ENCODE measurements at regions not wholly inside any gene's neighbourhood (a gene's known extent, or its start where the extent isn't known, plus 50 kb on each side); places are given as distances from the start of the nearest gene placed in this dataset.

DNA sequence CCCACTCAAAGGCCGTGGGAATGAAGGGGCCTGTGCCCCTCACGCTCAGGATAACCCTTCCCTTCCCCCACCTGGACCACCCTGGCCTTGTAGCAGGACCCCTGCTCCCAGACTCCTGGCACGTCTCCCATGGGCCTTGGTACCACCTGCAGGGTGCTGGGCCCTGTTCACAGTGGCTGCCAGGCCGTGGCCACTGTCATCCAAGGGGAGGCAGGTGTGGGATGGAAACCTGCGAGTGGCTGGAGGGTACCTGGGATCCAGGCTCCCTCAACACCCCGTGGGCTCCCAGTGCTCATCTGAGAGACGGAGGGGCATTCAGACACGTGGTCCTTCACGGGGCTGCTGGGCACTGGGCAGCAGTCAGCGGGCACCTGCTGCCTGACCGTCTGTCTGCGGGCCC lies 75.6 kb upstream of the CIBAR2 start:
- no peak for DNase-seq (ENCODE audit: low spot score)

DNA sequence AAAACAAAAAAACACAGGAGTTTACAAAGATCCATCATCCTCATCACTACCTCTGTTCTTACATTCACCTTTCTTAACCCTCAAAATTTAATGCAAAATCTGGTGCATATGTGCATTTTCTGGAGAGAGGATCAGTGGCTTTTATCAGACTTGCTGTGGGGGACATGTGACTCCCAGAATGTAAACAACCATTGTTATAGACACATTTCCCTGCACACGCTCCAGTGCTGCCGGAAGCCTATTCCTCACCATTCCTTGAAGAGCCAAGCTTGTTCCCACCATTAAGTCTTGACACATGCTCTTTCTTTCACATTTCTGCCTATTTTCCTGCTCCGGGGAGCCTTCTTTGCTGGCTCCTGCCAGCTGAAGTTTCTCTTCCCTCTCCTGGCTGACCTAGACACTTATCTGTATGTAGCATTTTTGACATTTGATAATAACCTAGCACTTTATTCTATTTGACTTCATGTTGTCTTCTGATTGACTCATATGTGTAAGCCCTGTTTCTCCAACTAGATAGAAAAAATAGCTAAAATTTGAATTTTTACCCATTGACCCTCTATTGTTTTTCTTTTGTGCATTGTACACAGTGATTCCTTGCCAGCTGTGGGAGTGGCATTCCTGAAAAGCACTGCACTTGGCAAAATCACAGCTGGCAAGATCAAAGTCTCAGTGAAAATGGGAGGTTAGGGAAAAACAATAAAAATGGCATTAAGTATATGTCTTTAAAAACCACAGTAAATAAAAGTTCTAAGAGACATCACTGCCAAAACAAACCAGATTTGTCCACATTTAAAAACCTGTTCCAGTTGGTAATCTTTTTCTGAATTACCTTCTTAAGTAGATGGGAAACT lies 76.8 kb upstream of the CIBAR2 start:
- no peak for DNase-seq (ENCODE audit: low spot score)

DNA sequence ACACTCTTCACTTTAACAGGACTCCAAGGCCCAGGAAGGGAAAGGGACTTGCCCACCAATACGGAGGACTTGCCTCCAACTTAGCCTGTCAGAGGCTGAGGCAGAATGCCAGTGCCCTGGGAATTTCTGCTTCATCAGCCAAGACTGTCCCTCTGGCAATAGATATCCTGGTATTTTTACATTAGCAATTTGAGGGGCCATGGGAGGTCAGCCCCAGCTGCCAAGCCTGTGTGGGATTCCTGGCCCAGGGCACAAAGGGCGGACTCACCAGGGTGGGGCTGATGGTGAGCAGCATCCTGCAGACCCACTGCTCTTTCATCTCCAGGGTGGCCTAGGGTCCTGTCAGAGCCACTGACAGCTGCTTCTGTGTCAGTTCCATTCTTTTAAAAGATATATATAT lies 78.3 kb upstream of the CIBAR2 start:
- no peak for DNase-seq (ENCODE audit: low spot score)

DNA sequence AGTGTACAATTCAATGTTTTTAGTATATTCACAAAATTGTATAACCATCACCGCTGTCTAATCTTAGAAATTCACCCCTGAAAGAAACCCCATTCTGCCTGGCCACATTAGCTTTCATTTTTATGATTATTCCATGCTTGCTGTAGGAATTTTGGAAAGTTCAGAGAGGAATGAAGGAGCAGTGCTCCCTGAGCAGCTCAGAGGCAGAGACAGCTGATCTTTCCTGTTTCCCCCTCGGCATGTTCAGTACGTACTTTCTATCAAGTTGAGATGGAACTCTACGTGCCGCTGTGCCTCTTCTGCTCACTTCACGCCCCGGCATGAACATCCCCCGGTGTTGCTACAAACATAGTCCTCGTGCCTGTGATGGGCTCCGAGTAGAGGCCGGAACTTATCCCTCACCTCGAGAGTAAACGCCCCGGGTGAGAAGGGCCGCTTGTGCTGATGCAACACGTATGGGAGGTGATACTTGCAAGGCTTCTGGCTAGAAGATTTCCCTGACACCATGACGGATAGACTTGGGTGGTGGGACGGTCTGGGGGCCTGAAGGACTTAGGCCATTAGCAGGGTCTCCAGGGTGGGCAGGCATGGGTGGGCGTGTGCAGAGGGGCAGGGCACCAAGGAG lies 79.2 kb upstream of the CIBAR2 start:
- DNase-seq (ENCODE audit: low spot score) = no peak

DNA sequence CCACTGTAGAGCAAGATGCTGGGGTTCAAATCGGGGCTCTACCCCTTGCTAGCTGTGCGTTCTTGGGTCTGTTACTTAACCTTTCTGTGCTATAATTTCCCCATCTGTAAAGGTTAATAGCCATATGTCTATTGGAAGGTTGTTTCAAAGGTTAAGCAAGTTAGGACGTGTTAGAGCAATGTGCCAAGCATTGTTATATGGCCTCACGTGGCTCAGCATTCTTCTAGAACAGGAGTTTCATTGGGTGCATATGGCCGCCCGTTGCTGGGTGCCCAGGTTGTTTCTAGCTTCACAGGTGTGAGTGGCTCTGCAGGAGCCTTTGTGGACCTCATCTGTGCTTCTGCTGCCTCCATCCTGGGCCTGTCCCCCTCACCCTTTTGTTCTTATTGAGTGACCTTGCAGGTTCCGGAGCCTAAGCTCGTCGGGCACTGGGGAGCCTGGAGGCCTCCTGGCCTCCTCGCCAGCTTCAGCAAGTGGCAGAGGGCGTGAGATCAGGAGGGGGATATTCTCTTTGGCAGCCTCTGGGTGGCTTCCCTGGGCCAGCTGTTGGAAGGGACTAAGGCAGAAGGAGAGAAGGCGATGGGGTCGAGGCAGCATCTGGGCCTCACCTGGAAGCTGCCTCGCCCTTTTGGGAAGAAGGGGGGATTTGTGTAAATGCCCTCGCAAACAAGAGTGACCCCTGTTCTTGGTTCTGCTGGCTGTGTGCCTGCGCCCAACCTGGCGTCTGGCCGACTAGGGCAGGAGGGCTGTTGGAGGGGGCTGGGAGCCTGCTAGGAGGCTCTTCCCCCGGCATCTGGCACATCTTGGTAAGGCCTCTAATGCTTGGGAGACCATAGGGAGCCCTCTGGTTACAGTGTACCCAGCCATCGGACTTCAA lies 80.2 kb upstream of the CIBAR2 start:
- DNase-seq (ENCODE audit: low spot score) = no peak

DNA sequence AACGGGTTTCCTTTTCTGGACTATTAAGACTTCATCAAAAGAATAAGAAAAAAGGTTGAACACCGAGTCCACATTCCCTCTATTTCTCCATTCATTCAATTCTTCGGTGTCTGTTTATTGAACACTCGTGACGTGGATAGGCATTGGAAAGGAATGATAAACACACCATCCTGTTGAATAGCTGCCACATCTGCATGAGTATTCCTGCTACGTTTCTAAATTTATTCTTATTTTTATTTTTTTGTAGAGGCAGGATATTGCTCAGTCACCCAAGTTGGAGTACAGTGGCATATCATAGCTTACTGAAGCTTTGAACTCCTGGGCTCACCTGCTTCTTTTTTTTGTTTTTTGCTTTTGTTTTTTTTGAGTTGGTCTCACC lies 80.8 kb upstream of the CIBAR2 start:
- no peak for DNase-seq (ENCODE audit: low spot score)

DNA sequence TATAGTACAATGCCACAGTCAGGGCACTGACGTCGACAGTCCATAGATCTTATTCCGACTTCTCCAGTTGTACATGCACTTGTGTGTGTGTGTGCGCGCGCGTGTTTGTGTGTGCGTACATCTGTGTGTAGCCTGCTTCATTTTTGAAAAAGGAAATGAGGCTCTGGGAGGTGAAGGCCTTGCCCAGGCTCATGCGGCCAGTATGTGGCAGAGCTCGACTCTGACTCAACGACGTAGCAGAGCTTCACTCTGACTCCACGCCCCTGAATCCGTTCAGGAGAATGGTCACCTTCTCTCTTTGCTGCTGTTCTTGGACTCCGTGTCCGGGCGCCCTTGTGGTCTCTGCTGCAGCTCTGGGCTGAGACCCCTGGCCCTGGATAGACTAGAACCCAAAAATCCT lies 81.6 kb upstream of the CIBAR2 start:
- no peak for DNase-seq (ENCODE audit: low spot score)

DNA sequence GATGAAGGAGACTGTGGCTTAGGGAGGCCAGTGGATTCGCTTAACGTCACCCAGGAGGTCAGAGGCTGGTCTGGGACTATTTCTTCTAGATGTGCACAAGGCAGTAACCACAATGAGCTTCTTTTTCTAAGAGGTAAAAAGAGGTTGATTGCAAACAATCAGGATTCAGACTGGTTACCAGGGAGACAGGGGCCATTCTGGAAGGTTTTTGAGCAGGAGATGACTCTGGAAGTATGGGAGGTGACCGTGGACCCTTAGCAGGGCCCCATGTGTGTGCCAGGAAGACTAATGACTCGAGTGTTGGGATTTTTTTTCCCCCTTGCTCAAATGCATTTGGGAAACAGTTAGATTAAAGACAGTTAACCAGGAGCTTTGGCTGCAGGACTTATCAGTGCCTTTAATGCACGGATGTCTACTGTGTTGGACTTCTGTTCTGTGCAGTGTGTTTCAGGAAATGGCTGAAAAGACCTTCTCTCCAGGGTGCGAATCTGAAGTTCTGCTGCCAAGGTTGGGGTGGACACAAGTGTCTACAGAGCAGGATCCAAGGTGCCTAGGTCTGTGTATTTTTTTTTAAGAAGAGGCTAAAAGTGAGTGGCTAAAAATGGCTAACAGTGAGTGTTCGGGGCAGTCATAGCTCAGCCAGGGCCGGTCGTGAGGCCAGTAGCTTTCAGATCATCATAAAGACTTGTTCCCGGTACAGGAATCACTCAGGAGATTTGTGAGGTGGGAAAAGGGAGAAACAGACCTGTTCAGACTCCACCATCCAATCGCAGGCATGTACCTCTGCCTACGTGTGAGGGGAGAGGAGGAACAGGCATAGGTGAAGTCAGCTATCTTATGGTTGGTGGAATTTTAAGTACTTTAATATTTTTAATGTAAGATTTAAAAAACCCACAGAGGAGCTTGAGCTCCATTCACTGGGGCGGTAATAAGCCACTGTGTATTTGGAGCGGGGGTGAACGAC lies 82.3 kb upstream of the CIBAR2 start:
- DNase-seq (ENCODE audit: low spot score) = no peak

DNA sequence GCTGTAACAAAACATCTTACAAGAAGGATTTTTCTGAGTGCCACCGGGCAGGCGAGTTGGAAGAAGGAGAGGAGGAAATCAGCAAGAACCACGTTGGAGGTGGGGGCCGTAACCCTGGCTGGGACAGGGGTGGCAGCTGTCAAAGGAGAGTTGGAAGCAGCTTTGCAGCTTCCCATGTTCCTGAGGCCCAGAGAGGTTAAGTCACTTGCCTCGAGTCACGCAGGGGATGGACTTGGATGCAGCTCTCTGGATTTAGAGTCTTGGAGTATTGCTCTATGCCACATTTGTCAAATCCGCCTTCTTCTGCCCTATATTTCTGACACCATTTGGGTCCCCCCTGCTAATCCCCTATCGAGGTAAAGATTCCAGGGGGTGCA lies 83.0 kb upstream of the CIBAR2 start:
- DNase-seq (ENCODE audit: low spot score) = no peak

DNA sequence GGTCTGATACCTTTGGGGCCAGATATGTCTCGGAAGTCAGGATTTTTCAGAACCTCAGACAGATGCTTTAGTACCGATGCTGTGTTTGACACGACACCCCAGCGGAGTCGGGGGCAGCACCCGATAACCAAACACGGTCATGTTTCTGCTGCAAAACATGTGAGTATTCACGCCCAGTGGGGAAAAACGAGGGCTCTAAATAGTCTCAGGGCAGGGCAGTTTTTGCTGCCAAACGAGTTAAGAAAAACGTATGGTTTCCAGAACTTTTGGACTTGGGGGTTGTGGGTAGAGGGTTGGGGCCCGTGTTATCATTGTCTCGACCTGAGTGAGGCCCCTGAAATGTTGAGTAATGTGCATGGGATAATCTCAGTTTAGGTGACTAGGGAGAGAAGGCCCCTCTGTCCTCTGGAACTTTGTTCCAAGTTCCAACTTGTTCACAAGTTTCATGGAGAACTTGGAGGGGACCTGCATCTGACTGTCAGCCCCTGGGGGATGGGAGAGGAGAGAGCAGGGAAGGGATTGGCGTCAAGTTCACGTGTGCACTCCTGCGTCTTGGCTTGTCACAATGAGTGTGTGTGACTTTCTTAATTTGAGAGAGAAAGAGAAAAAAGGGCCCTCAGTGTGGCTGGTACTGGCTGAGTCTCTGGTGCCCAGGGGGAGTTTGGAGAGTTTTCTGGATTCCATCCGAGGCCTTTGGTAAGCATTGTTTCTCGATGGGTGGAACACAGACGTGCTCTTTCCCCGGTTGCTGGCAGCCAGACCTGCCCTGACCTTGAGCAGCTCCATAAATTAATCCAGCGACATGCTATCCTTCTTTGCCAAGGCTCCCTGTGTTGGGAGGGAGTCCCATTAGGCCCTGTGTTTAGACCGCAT lies 83.9 kb upstream of the CIBAR2 start:
- no peak for DNase-seq (ENCODE audit: low spot score)

DNA sequence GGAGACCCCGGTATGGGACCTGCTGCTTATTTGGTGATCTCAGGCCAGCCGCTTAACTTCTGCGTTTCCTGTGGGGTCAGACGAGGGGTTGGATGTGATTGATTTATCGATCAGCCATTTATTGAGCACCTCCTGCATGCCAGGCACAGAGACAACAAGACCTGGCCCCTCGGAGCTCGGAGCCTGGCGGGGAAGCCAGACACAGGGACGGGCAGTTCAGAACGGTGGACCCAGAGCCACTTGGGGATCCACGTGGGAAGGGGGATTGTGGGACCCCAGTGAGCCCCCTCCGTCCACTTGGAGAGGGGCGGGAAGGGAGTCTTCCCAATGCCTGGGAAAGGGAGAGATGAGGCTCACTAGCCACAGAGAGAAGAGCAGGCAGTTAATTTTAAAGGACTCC lies 84.7 kb upstream of the CIBAR2 start:
- no peak for DNase-seq (ENCODE audit: low spot score)

DNA sequence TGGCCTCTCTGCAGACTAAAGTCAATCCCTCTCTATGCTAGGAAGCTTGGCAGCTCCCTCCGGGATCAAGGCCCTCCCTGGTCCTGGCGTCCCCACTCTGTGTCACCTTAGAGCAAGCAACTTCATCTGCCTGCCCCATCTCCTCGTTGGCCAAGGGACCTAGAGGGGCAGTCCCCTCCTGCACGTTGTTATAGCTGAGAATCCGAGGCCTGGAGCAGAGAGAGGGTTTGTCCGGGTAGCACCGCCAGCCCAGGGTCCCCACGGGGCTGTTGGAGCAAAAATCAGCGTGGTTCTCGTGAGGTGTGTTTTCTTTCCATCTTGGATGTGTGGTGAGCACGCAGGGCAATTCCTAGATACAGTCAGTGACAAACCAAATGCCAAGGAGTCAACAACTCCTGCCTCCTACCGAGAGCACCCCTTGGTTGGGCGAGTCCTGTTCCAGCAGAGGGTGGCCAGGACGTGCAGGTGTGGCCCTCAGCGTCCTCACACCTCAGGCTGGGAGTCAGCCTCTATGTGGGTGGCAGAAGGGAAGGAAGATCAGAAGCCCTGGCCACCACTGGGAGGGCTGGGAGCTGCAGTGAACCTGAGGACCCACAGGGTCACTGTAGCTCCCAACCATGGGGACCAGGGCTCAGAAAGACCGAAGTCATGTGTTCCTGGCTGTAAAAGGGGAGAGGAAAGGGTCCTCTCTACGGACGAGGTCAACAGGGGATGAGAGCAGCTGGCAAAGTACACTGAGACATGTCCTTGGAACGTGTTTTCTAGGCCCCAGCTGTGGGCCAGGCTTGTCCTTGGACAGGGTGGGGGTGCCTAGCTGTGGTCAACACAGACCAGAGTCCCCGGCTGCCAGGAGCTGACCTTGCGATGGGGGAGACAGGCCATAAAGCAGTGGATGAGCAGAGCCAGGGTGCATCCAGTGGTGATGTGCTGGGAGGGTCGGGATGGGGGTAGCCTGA lies 85.6 kb upstream of the CIBAR2 start:
- DNase-seq (ENCODE audit: low spot score) = no peak

DNA sequence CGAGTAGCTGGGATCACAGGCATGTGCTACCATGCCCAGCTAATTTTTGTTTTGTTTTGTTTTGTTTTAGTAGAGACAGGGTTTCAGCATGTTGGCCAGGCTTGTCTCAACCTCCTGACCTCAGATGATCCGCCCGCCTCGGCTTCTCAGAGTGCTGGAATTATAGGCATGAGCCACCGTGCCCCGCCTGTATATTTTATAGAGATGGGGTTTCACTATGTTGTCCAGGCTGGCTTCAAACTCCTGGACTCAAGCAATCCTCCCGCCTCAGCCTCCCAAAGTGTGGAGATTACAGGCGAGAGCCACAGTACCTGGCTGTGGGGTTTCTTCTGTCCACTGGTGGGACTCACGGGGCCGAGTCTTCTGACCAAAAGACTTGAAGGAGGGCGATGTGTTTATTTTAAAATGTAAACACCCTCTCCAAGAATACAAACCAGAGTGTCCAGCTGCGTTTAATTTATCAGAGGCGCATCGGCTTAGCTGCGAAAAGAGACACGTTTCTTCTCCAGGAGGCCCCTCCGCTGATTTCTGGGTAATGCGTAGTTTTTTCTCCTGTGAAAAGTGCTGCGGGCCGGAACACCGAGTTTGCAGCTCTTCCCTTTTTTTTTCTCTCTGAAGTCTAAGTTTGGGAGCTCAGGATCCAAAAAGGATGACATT lies 86.9 kb upstream of the CIBAR2 start:
- DNase-seq (ENCODE audit: low spot score) = no peak

DNA sequence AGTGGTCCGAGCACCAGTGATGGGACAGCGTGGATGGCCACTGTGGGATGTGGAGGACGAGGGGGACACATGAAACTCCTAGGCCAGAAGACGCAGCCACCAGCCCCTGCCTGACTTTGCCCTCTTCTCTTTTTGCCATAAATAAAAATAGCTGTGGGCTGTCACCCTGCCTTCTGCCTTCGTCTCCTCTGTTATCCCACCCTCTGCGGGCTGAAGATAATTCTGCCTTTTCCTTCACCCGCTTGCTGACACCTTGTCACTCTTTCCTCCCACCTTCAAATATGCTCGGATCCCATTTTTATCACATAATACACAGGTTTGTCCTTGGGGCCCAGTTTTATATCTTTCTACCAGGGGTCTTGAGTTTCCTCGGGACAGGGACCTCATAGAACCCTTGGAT lies 87.6 kb upstream of the CIBAR2 start:
- no peak for DNase-seq (ENCODE audit: low spot score)

DNA sequence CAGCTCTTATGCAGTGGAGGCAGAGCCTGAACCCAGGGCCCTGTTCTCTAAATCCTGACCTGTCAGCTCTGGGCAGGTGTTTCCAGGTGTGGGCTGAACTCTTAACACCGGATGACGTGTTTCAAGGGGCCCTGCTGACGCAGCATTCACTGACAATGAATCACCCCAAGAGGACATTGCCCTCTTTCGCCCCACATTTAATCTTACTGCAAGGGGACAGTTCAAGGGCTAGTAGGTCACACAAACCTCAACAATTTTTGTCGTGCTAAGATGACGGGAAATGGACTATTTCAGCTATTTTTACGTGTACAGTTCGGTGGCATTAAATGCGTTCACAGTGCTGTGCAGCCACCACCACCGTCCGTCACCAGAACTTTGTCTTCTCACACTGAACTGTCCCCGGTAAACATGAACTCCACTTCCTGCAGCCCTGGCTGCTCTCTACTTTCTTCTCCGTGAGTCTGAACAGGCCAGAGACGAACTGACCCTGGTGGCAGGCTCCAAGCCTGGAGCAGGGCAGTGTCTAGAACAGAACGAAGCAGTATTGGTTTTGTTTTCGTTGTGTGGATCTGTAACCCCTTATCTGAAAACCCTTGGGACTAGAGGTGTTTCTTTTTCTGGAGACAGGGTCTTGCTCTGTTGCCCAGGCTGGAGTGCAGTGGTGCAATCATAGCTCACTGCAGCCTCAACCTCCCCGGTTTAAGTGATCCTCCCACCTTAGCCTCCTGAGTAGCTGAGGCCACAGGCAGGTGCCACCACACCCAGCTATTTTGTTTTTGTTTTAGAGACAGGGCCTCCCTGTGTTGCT lies 88.4 kb upstream of the CIBAR2 start:
- no peak for DNase-seq (ENCODE audit: low spot score)

DNA sequence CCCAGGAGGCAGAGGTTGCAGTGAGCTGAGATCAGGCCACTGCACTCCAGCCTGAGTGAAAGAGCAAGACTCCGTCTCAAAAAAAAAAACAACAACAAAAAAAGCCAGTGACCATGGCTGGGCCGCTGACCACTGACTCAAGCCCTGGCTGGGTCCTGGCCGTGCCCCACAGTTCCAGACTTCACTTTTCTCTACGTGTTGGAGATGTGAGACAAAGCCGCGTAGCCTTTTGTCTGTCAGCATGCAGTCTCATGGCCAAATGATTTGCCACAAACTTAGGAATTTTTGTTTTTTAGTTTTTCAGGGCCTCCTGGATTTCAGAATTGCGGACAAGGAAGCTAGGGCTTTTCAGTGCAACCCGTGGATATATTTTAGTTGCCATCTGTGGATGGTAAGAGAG lies 89.3 kb upstream of the CIBAR2 start:
- DNase-seq (ENCODE audit: low spot score) = no peak

DNA sequence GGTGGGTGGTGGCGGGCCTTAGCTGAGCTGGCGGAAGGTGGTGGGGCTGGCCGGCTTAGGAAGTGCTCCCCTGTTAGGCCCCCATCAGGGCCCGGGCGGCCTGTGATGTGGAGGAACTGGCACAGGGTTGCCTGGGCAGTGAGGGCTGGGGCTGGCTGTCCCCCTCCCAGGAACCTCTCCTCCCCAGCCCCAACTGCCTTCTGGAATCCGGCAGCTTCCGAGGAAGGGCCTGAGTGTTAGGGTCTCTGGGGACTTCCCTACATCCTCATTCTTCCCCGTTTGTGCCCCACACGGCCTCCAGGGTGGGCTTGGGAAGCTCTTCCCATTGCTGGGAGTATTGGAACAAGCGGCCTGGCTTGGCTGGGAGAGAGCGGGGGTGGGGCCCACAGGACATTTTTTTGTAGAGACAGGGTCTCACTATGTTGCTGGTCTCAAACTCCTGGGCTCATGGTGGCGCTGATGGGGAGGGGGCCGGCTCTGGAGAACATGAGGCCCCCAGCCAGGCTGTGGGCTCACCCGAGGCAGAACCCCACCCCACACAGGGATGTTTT lies 89.9 kb upstream of the CIBAR2 start:
- DNase-seq (ENCODE audit: low spot score) = no peak

All from D341Med (cell line).